IMR-90 (cell line): ENCODE measurements at regions not wholly inside any gene's neighbourhood (a gene's known extent, or its start where the extent isn't known, plus 50 kb on each side); places are given as distances from the start of the nearest gene placed in this dataset.
"Not testable (repeated sequence)": the region's sequence is repeated elsewhere in the genome, so short reads cannot be mapped to it uniquely, and the experiment has no call there.

Source experiments
- ATAC-seq: fragments of 200-7000 bp; cut with Tn5 transposase; 2 replicates; pipeline ENCODE4 v1.9.1; 2020; ENCODE audit warnings: low read depth, mild to moderate bottlenecking, moderate library complexity
- BruUV-seq: library from RNA; stranded (reverse); fragments of 400-500 nt; replicated peaks from 2 replicates; lab custom pipeline; 2021; lab: Mats Ljungman, UMichigan
- CTCF ChIA-PET: fragments of 300-600 bp; formaldehyde crosslinking; extraction: SDS; loops from one replicate; lab custom pipeline; 2021; ENCODE audit warnings: antibody characterized with exemption; lab: Yijun Ruan, JAX
- POLR2A ChIA-PET: fragments of 300-600 bp; sonication (Branson Sonifier 250); formaldehyde crosslinking; loops from one replicate; lab custom pipeline; 2022; ENCODE audit warnings: antibody characterized with exemption; ENCODE audit not compliant: unreplicated experiment; lab: Charles Lee
- DNase-seq: peaks from one replicate; pipeline ENCODE4 v3.0.0; 2013
- H2AFZ ChIP-seq: replicated peaks from 2 replicates; pipeline ENCODE3; 2013; ENCODE audit warnings: low read length, mild to moderate bottlenecking; ENCODE audit not compliant: poor library complexity
- H2AK5ac ChIP-seq: 2 replicates; pipeline ENCODE4 v1.6.1; 2013; ENCODE audit warnings: low read depth, low read length, inconsistent platforms
- H2AK9ac ChIP-seq: replicated peaks from 2 replicates; pipeline ENCODE3; 2013; ENCODE audit warnings: mild to moderate bottlenecking, low read depth, low read length, moderate library complexity; ENCODE audit not compliant: poor library complexity
- H2BK120ac ChIP-seq: 2 replicates; pipeline ENCODE4 v1.6.1; 2013; ENCODE audit warnings: low read depth, low read length, inconsistent platforms
- H2BK15ac ChIP-seq: 3 replicates; pipeline ENCODE4 v1.6.1; 2013; ENCODE audit warnings: low read depth, low read length, inconsistent platforms
- H2BK20ac ChIP-seq: 2 replicates; pipeline ENCODE4 v1.6.1; 2013; ENCODE audit warnings: low read depth, mild to moderate bottlenecking, inconsistent platforms, low read length, moderate library complexity
- H2BK5ac ChIP-seq: 2 replicates; pipeline ENCODE4 v1.6.1; 2013; ENCODE audit warnings: mild to moderate bottlenecking, low read depth, low read length, inconsistent platforms; ENCODE audit not compliant: poor library complexity, severe bottlenecking
- H3K14ac ChIP-seq: replicated peaks from 2 replicates; pipeline ENCODE4 v1.6.1; 2013; ENCODE audit warnings: low read depth, low read length, inconsistent platforms
- H3K18ac ChIP-seq: 2 replicates; pipeline ENCODE4 v1.6.1; 2013; ENCODE audit warnings: low read depth, low read length, control low read depth
- H3K23ac ChIP-seq: 2 replicates; pipeline ENCODE4 v1.6.1; 2013; ENCODE audit warnings: low read depth, low read length, inconsistent platforms
- H3K27ac ChIP-seq: 2 replicates; pipeline ENCODE4 v1.5.1; 2013; ENCODE audit warnings: mild to moderate bottlenecking, control low read depth, low read length; ENCODE audit not compliant: insufficient read depth
- H3K27me3 ChIP-seq: 2 replicates; pipeline ENCODE4 v1.6.1; 2013; ENCODE audit warnings: low read length; ENCODE audit not compliant: control insufficient read depth, insufficient read depth
- H3K36me3 ChIP-seq: 2 replicates; pipeline ENCODE4 v1.6.1; 2013; ENCODE audit warnings: low read length, mixed read lengths; ENCODE audit not compliant: control insufficient read depth, insufficient read depth
- H3K4ac ChIP-seq: 2 replicates; pipeline ENCODE4 v1.6.1; 2013; ENCODE audit warnings: low read depth, low read length, inconsistent platforms
- H3K4me1 ChIP-seq: 2 replicates; pipeline ENCODE4 v1.6.1; 2013; ENCODE audit warnings: low read length, mixed read lengths; ENCODE audit not compliant: control insufficient read depth, insufficient read depth
- H3K4me2 ChIP-seq: 2 replicates; pipeline ENCODE4 v1.6.1; 2013; ENCODE audit warnings: low read depth, mild to moderate bottlenecking, control low read depth, low read length, moderate library complexity
- H3K4me3 ChIP-seq: 2 replicates; pipeline ENCODE4 v1.5.1; 2013; ENCODE audit warnings: low read depth, mild to moderate bottlenecking, control low read depth, low read length, moderate library complexity; ENCODE audit not compliant: insufficient read depth
- H3K56ac ChIP-seq: 2 replicates; pipeline ENCODE4 v1.6.1; 2013; ENCODE audit warnings: low read length, inconsistent platforms; ENCODE audit not compliant: insufficient read depth; ENCODE audit errors: extremely low read depth
- H3K79me1 ChIP-seq, 2 experiments: 2 replicates each; pipeline ENCODE4 v1.6.1; 2013; ENCODE audit warnings: low read length in 2 of 2, inconsistent platforms in 1 of 2, low read depth in 1 of 2
- H3K9ac ChIP-seq: 2 replicates; pipeline ENCODE4 v1.6.1; 2013; ENCODE audit warnings: low read depth, low read length, control low read depth
- H3K9me1 ChIP-seq: 2 replicates; pipeline ENCODE4 v1.6.1; 2013; ENCODE audit warnings: low read length, inconsistent platforms; ENCODE audit not compliant: insufficient read depth
- H3K9me3 ChIP-seq: 2 replicates; pipeline ENCODE4 v1.6.1; 2013; ENCODE audit warnings: low read length; ENCODE audit not compliant: control insufficient read depth, insufficient read depth
- H4K20me1 ChIP-seq: 2 replicates; pipeline ENCODE4 v1.6.1; 2013; ENCODE audit warnings: low read length, inconsistent platforms; ENCODE audit not compliant: insufficient read depth
- H4K5ac ChIP-seq: 2 replicates; pipeline ENCODE4 v1.6.1; 2013; ENCODE audit warnings: mild to moderate bottlenecking, low read depth, low read length, control low read depth
- H4K8ac ChIP-seq, 2 experiments: 2 replicates each; pipeline ENCODE4 v1.6.1; 2013; ENCODE audit warnings: low read depth in 2 of 2, low read length in 2 of 2, control low read depth in 1 of 2, inconsistent platforms in 1 of 2
- H4K91ac ChIP-seq: 2 replicates; pipeline ENCODE4 v1.6.1; 2013; ENCODE audit warnings: low read depth, low read length, inconsistent platforms; ENCODE audit not compliant: insufficient read depth
- CEBPB ChIP-seq: IDR thresholded peaks from 2 replicates; pipeline ENCODE4 v1.6.1; 2012; ENCODE audit warnings: low read depth, low read length, improper control_type of control experiment
- CHD1 ChIP-seq: IDR thresholded peaks from 2 replicates; pipeline ENCODE4 v1.6.1; 2012; ENCODE audit warnings: low read depth, low read length, improper control_type of control experiment
- FOS ChIP-seq: fragments of 150-350 bp; IDR thresholded peaks from 2 replicates; pipeline ENCODE4 v1.6.1; 2016; ENCODE audit warnings: low read depth, low read length
- MXI1 ChIP-seq: IDR thresholded peaks from 2 replicates; pipeline ENCODE4 v1.6.1; 2012; ENCODE audit warnings: low read depth, mild to moderate bottlenecking, low read length, moderate library complexity, borderline replicate concordance
- NFE2L2 ChIP-seq: fragments of 150-350 bp; IDR thresholded peaks from 2 replicates; pipeline ENCODE4 v1.6.1; 2016; ENCODE audit warnings: low read depth, mild to moderate bottlenecking, low read length
- POLR2A ChIP-seq: IDR thresholded peaks from 2 replicates; pipeline ENCODE4 v1.6.1; 2012; ENCODE audit warnings: mild to moderate bottlenecking, low read depth, low read length
- SMC3 ChIP-seq: fragments of 150-350 bp; IDR thresholded peaks from 2 replicates; pipeline ENCODE4 v1.6.1; 2016; ENCODE audit warnings: low read depth, mild to moderate bottlenecking, antibody characterized with exemption, low read length, moderate library complexity
- WGBS, 2 experiments: methylation state at CpG; one replicate each; pipeline versions ENCODE4 v1.1.5 to v1.1.7; 2013; ENCODE audit warnings: missing lambda C conversion rate in 2 of 2; ENCODE audit not compliant: insufficient read length in 1 of 2; ENCODE audit errors: extremely low coverage in 2 of 2; 5-methylcytosine and 5-hydroxymethylcytosine counted together
- dilution Hi-C: fragments of 300-500 bp; cut with HindIII; formaldehyde crosslinking; loops from one replicate; pipeline ENCODE4 v1.14.3; 2018; ENCODE audit warnings: low sequenced_read_pairs; ENCODE audit not compliant: unreplicated experiment
- in situ Hi-C: fragments of 300-500 bp; cut with MboI; formaldehyde crosslinking; loops from 3 replicates; pipeline ENCODE4 v1.14.3; 2019; ENCODE audit warnings: low sequenced_read_pairs, inconsistent platforms, mixed read lengths
- intact Hi-C: fragments of 100-400 bp; cut with micrococcal nuclease; formaldehyde crosslinking; loops from 2 replicates; pipeline ENCODE4 v1.10.0; 2022

DNA sequence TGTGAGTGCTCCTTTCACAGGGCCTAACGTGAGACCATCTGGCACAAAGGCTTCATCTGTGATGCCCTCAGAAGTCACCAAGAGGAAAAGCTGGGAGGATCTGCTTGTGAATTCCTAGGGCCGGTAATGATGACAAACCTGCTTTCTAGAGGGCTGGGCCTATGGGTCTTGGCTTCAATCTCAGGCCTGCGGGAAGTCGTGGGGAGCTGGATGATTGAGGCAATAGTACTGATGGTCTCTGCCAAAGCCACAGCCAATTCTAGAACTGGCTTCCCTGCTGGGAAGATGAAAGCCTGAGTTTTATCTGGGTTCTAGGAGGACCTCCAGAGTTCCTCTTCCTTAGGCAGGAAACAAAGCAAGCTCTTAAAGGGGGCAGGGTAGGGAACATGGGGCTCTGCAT lies 102.7 kb downstream of the TMEM215 start:
- Histone ChIP-seq H4K8ac (no peak overlapping the region), H2AFZ (no peak overlapping the region), H3K18ac (no peak overlapping the region), H3K4ac (no peak overlapping the region), H3K36me3 (no peaks in the 10 kb centered on the region), H3K4me1 (no peaks in the 10 kb centered on the region), H2BK20ac (no peak overlapping the region), H2AK5ac (no peak overlapping the region), H3K79me1 (no peaks in the 10 kb centered on the region), H3K23ac (no peak overlapping the region), H2AK9ac (no peak overlapping the region), H3K4me2 (no peak overlapping the region), H4K5ac (no peak overlapping the region), H3K9me1 (no peaks in the 10 kb centered on the region), H2BK5ac (no peak overlapping the region), H3K56ac (no peak overlapping the region), H3K9me3 (no peaks in the 10 kb centered on the region), H3K4me3 (no peak overlapping the region), H2BK120ac (no peak overlapping the region), H4K20me1 (no peaks in the 10 kb centered on the region), H3K14ac (no peak overlapping the region), H2BK15ac (no peak overlapping the region), H3K27ac (no peak overlapping the region), H3K27me3 (no peaks in the 10 kb centered on the region), H4K91ac (no peak overlapping the region), H3K9ac (no peak overlapping the region)
- intact Hi-C loops (no loop called here), in situ Hi-C loops (no loop called here), dilution Hi-C loops (no loop called here)
- BruUV-seq = no TSS peak
- TF ChIP-seq CHD1 (no peak), POLR2A (no peak), MXI1 (no peak), SMC3 (no peak), CEBPB (no peak), NFE2L2 (no peak), FOS (no peak)
- ATAC-seq (no peak), DNase-seq (no peak)
- POLR2A ChIA-PET = no interaction called here
- WGBS, 2 experiments = 20% methylated on average over 1 of the region's 4 CpGs; no CpG with 5 or more reads in 1 of the 2 experiments
- CTCF ChIA-PET = interaction anchor here (0.5 kb wide), 1 partner anchor 948 kb away, joined by 4 read pairs; no protein-coding TSS in a partner anchor

DNA sequence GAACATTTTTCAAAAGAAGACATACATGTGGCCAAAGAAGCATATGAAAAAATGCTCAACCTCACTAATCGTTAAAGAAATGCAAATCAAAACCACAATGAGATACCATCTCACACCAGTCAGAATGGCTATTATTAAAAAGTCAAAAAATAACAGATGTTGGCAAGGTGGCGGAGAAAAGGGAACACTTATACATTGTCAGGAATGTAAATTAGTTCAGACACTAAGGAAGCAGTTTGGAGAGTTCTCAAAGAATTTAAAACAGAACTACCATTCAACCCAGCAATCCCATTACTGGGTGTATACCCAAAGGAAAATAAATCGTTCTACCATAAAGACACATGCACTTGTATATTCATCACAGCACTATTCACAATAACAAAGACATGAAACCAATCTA lies 106.9 kb downstream of the APTX start:
- H3K4me1 ChIP-seq, H3K9ac ChIP-seq, H2BK120ac ChIP-seq, H3K23ac ChIP-seq, H3K9me3 ChIP-seq, H3K4me3 ChIP-seq, H4K5ac ChIP-seq, H2BK5ac ChIP-seq, H3K36me3 ChIP-seq, H3K27me3 ChIP-seq, H3K9me1 ChIP-seq, H3K14ac ChIP-seq, H3K56ac ChIP-seq, ATAC-seq, H2AK9ac ChIP-seq, H3K79me1 ChIP-seq, H4K20me1 ChIP-seq, H4K8ac ChIP-seq, intact Hi-C loops, BruUV-seq, dilution Hi-C loops, H4K91ac ChIP-seq, H2BK20ac ChIP-seq, DNase-seq, H2BK15ac ChIP-seq, H3K4ac ChIP-seq, H3K18ac ChIP-seq, H3K4me2 ChIP-seq, POLR2A ChIA-PET, CTCF ChIA-PET, H2AFZ ChIP-seq, H2AK5ac ChIP-seq, H3K27ac ChIP-seq, in situ Hi-C loops: not testable (repeated sequence)
- WGBS, 2 experiments = no CpG with 5 or more reads among the region's 3 CpGs
